NB4 (cell line): ENCODE measurements at regions not wholly inside any gene's neighbourhood (a gene's known extent, or its start where the extent isn't known, plus 50 kb on each side); places are given as distances from the start of the nearest gene placed in this dataset.
"Not testable (repeated sequence)": the region's sequence is repeated elsewhere in the genome, so short reads cannot be mapped to it uniquely, and the experiment has no call there.

Source experiments
- DNase-seq: peaks from one replicate; pipeline ENCODE4 v3.0.0; 2010; ENCODE audit warnings: low read depth
- H3K4me3 ChIP-seq: one replicate; pipeline ENCODE4 v1.5.1; 2011; ENCODE audit warnings: mild to moderate bottlenecking, low read depth, low read length, moderate library complexity
- MAX ChIP-seq: IDR thresholded peaks from 2 replicates; pipeline ENCODE4 v1.6.1; 2011; ENCODE audit warnings: low read depth, low read length
- MYC ChIP-seq: IDR thresholded peaks from 2 replicates; pipeline ENCODE4 v1.6.1; 2011; ENCODE audit warnings: low read depth, low read length
- POLR2A ChIP-seq: IDR thresholded peaks from 2 replicates; pipeline ENCODE4 v1.6.1; 2011; ENCODE audit warnings: mild to moderate bottlenecking; ENCODE audit not compliant: insufficient read length; ENCODE audit errors: extremely low read depth
- TF ChIP-seq, protein P1 (sequence below): IDR thresholded peaks from one replicate; pipeline ENCODE4 v1.5.1; 2012; ENCODE audit warnings: low read depth, low read length

DNA sequence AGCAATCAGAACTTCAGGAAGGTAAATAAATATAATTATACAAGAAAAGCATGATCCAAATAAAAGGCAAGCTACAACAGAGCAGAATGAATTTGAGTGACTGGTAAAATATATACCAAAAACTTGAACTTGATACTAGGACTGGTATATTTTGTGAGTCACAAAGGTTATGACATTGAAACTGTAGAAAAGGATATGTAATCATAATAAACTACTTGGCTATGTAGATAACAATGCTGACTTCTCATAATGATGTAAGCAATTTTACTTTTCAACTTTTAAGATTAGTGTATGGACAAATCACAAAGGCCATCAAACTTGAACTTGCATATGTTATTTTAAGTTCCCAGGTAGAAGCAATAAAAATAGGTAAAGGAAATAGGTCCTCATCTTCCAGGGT lies 384.5 kb upstream of the NECTIN3 start:
- no peak for DNase-seq
- no peak overlapping the region for H3K4me3 ChIP-seq
- TF ChIP-seq POLR2A, result no peak
- TF ChIP-seq, protein P1, sequence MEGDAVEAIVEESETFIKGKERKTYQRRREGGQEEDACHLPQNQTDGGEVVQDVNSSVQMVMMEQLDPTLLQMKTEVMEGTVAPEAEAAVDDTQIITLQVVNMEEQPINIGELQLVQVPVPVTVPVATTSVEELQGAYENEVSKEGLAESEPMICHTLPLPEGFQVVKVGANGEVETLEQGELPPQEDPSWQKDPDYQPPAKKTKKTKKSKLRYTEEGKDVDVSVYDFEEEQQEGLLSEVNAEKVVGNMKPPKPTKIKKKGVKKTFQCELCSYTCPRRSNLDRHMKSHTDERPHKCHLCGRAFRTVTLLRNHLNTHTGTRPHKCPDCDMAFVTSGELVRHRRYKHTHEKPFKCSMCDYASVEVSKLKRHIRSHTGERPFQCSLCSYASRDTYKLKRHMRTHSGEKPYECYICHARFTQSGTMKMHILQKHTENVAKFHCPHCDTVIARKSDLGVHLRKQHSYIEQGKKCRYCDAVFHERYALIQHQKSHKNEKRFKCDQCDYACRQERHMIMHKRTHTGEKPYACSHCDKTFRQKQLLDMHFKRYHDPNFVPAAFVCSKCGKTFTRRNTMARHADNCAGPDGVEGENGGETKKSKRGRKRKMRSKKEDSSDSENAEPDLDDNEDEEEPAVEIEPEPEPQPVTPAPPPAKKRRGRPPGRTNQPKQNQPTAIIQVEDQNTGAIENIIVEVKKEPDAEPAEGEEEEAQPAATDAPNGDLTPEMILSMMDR, result no peak
- TF ChIP-seq MAX, result no peak
- no peak for TF ChIP-seq MYC

DNA sequence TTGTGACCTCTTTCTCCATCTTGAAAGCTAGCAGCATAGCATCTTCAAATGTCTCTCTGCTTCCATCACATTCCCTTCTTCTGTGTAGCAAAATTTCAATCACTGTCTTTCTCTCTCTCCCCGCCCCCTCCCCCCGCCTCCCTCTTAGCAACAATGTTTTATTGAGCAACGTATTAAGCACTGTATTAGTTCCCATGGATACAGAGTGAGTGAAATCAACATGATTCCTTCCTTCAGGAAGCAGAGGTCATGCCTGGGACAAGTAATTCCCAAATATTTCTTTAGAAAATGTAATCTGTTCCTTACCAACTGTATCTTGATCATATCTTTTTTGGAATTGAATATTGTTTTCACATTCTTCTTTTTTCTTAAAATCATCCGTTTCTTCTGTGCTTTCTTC lies 373.7 kb upstream of the NECTIN3 start:
- TF ChIP-seq, protein P1, result no peak
- TF ChIP-seq MYC, result no peak
- no peak for TF ChIP-seq POLR2A
- TF ChIP-seq MAX, result no peak
- no peak overlapping the region for H3K4me3 ChIP-seq
- no peak for DNase-seq

GRCh38 chr3:110704332-110704731 lies 367.3 kb upstream of the NECTIN3 start:
- not testable (repeated sequence) for DNase-seq, H3K4me3 ChIP-seq

DNA sequence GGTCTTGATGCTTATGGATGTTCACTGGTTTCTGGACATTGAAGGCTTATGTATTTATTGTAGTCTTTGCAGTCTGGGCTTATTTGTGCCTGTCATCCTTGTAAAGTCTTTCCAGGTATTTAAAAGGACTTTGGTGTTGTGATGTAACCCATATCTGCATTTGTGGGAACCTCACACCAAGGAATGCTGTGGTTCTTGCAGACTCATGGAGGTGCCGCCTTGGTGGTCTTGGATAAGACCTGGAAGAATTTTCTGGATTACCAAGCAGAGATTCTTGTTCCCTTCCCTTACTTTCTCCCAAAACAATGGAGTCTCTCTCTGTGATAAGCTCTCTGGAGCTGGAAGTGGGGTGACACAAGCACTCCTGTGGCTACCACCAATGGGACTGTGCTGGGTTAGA lies 363.5 kb upstream of the NECTIN3 start:
- no peak overlapping the region for H3K4me3 ChIP-seq
- no peak for TF ChIP-seq POLR2A
- TF ChIP-seq MAX, result no peak
- TF ChIP-seq, protein P1, result no peak
- no peak for TF ChIP-seq MYC
- DNase-seq, result no peak

DNA sequence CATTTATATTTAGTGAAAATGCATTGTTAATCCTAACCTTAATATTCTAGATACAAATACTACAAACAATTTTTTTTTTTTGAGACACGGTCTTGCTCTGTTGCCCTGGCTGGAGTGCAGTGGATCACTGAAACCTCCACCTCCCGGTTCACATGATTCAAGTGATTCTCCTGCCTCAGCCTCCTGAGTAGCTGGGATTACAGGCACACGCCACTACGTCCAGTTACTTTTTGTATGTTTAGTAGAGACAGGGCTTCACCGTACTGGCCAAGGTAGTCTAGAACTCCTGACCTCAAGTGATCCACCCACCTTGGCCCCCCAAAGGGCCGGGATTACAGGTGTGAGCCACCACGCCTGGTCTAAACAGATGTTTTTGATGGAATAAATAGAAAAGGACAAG lies 361.5 kb upstream of the NECTIN3 start:
- no peak overlapping the region for H3K4me3 ChIP-seq
- no peak for DNase-seq
- TF ChIP-seq MYC, result no peak

- no peak overlapping the region for H3K4me3 ChIP-seq
- DNase-seq, result no peak
- TF ChIP-seq MYC, result no peak
- TF ChIP-seq, protein P1, result no peak
- TF ChIP-seq POLR2A, result no peak
- no peak for TF ChIP-seq MAX
These were observed 361.0 kb upstream of the NECTIN3 start for GRCh38 chr3:110710603-110711002.

GRCh38 chr3:110711130-110711832 lies 360.3 kb upstream of the NECTIN3 start:
- DNase-seq, result no peak
- H3K4me3 ChIP-seq, result no peak overlapping the region
- no peak for TF ChIP-seq MAX
- TF ChIP-seq MYC, result no peak
